Stimulated activated naive CD8-positive, alpha-beta T cell treated with anti-CD3 and anti-CD28 coated beads, Interleukin-15, amount 100 ng/mL, for 72 hours (primary cell): ENCODE measurements at regions not wholly inside any gene's neighbourhood (a gene's known extent, or its start where the extent isn't known, plus 50 kb on each side); places are given as distances from the start of the nearest gene placed in this dataset.
"Not testable (repeated sequence)": the region's sequence is repeated elsewhere in the genome, so short reads cannot be mapped to it uniquely, and the experiment has no call there.

Experiments
- ATAC-seq: fragments of 150-1000 bp; cut with Tn5 transposase; 2 replicates; pipeline ENCODE4 v1.10.0; 2021; ENCODE audit warnings: mild to moderate bottlenecking, moderate library complexity
- DNase-seq, 2 donors: peaks; one replicate each; pipeline ENCODE4 v3.0.0; 2021 to 2022
- H3K27ac Mint-ChIP-seq, 2 donors: one replicate each; pipeline ENCODE4 v1.8.0; 2022; ENCODE audit warnings: mild to moderate bottlenecking in 2 of 2, mixed read lengths in 2 of 2, moderate library complexity in 2 of 2
- H3K27me3 Mint-ChIP-seq: one replicate; pipeline ENCODE4 v1.8.0; 2022; ENCODE audit warnings: mixed read lengths
- H3K4me1 Mint-ChIP-seq: one replicate; pipeline ENCODE4 v1.8.0; 2022; ENCODE audit warnings: mild to moderate bottlenecking, mixed read lengths
- H3K4me3 Mint-ChIP-seq, 2 donors: one replicate each; pipeline ENCODE4 v1.8.0; 2022; ENCODE audit warnings: mild to moderate bottlenecking in 2 of 2, mixed read lengths in 2 of 2, moderate library complexity in 1 of 2
- H3K9me3 Mint-ChIP-seq, 2 donors: one replicate each; pipeline ENCODE4 v1.8.0; 2022; ENCODE audit warnings: mixed read lengths in 2 of 2

DNA sequence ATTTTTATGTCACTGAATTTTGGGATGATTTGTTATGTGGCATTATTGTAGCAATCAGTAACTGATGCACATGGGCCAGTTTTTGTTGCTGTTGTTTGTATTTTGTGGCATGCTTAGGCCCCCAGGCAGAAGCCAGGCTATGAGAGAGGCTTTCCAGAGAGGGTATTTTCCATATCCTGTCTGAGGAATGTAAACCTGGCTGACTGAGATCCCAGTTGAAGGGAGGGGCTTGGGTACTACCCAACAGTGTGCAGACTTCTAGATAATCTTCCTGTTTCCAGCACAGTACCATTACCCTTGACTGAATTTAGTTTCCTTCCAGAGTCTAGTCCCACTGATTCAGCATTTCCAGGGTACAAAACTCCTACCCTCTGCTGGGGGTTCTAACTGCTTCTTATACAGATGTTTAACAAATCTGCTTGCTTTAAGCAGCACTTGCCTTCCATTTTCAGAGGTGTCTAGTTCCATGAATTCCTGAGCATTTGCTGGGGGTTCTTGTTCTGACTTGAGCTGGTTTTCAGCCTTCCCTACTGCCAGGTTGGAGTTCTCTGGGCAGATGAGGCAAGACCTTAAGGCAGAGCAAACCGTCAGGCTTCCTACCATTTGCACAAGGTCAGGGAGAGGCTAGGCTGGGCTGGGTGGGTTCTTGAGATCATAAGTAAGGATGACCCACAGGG lies 104.7 kb upstream of the EGFL6 start:
- Mint-ChIP-seq H3K27ac (no peak overlapping the region), H3K4me1 (no peaks in the 10 kb centered on the region), H3K4me3 (no peak overlapping the region), H3K27me3 (no peaks in the 10 kb centered on the region), H3K9me3 (peaks cover 5 to 6% of the 10 kb centered on the region in 2 donors)
- ATAC-seq (no peak), DNase-seq (no peak)

DNA sequence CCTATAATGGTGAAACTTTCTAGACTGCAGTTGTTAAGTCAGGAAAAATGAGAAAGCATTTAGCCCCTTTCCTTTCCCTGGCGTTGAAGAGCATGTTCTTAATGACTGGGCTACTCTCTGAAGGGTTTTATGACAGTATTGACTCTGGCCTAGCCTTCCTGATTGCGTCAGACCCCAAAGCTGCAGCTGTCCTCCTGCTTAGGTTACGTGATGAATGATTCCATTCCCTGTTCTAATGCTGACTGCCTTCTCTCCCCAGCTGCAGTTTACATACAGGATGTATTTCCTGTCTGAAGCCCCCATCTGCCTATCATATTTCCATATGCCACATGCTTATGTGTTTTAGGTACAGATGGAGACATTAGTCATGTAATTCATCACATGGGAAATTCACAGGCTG lies 105.8 kb upstream of the EGFL6 start:
- ATAC-seq (no peak), DNase-seq (no peak)
- no peaks in the 10 kb centered on the region for H3K27me3 Mint-ChIP-seq
- no peak overlapping the region for H3K27ac Mint-ChIP-seq
- H3K4me1 Mint-ChIP-seq = no peaks in the 10 kb centered on the region
- peaks cover 5 to 6% of the 10 kb centered on the region in 2 donors for H3K9me3 Mint-ChIP-seq
- no peak overlapping the region for H3K4me3 Mint-ChIP-seq

DNA sequence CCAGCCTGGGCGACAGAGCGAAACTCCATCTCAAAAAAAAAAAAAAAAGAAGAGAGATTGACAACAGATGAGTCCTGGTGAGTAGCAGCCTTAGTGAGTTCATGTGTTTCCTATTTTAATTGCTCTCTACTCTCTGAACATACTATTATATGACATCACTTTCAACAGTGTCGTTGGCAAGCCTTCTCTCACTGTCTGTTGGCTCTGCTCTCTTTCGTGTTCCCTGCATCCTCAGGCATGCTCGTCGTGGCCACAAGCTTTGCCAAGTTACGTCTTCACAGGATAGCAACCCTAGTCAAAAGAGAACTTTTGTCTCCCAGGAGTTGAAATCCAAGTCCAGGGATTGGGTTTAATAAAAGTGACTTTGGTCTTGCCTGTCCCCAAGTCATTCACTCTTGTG lies 117.1 kb upstream of the EGFL6 start:
- Mint-ChIP-seq H3K4me1 (no peaks in the 10 kb centered on the region), H3K27me3 (no peaks in the 10 kb centered on the region), H3K9me3 (no peaks in the 10 kb centered on the region), H3K4me3 (no peak overlapping the region), H3K27ac (no peak overlapping the region)
- no peak for DNase-seq
- no peak for ATAC-seq

DNA sequence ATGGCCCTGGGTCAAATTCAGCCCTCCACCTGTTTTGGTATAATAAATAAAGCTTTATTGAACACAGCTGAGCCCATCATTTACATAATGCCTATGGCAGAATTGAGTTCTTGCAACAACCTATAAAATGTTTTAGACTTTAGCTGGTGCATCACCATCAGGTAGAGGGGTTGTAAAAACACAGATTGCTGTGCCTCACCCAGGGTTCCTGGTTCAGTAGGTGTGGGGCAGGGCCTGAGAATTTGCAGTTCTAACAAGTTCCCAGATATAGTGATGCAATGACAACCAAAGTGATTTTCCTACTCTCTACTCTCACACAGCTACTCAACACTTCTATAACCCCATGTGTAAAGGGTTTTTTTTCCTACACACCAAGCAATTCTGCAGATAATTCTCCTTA lies 120.0 kb upstream of the EGFL6 start:
- Mint-ChIP-seq H3K9me3 (no peaks in the 10 kb centered on the region), H3K27ac (no peak overlapping the region), H3K4me1 (no peaks in the 10 kb centered on the region), H3K27me3 (no peaks in the 10 kb centered on the region), H3K4me3 (no peak overlapping the region)
- DNase-seq = no peak
- ATAC-seq = no peak

DNA sequence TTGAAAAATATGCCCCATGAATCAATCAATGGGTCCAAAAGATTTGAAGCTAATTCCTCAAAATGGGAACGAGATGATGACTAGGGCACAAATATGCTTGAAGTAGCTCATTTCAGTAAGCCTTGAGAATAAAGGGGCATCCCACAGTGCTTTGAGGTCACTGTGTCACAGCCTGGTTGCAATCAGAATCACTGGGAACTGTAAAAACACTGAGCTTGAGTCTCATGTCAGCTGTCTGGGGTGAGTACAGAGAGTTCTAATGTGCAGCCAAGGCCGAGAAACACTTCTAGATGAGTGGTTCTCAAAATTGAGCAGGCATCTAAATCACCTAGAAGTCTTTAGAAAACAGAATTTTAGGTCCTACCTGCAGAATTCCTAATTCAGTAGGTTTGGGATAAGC lies 120.5 kb upstream of the EGFL6 start:
- Mint-ChIP-seq H3K27me3 (no peaks in the 10 kb centered on the region), H3K4me3 (no peak overlapping the region), H3K9me3 (no peaks in the 10 kb centered on the region), H3K4me1 (no peaks in the 10 kb centered on the region), H3K27ac (no peak overlapping the region)
- DNase-seq (no peak), ATAC-seq (no peak)

DNA sequence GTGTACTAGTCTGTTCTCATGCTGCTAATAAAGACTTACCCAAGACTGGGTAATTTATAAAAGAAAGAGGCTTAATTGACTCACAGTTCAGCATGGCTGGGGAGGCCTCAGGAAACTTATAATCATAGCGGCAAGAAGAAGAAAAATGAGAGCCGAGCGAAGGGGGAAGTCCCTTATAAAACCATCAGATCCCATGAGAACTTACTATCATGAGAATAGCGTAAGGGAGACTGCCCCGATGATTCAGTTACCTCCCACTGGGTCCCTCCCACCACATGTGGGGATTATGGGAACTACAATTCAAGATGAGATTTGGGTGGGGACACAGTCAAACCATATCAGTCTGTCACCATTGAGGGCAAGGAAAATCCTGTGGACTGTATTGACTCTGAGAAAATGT lies 121.8 kb upstream of the ATXN3L start:
- H3K4me3 Mint-ChIP-seq, H3K27me3 Mint-ChIP-seq, ATAC-seq, H3K27ac Mint-ChIP-seq, DNase-seq, H3K4me1 Mint-ChIP-seq, H3K9me3 Mint-ChIP-seq: not testable (repeated sequence)

DNA sequence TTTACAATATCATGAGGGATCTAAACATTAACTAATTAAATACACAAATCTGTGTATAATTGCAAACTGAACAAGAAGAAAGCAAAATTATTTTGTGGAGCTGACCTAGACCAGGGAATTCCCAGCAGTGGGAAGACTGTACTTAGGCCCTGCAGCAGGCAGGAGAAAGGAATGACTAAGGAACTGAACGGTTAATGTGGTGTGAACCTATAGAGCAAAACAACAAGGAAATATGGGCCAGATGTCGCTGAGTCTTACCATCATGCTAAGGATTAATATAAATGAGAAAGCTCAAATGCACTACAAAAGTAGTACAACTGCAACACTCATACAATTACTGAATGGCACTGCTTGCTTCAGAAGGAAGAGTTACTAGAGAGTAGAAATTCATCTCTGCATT lies 120.3 kb upstream of the ATXN3L start:
- Mint-ChIP-seq H3K9me3 (no peaks in the 10 kb centered on the region), H3K4me3 (no peak overlapping the region), H3K27ac (no peak overlapping the region), H3K27me3 (no peaks in the 10 kb centered on the region), H3K4me1 (no peaks in the 10 kb centered on the region)
- DNase-seq (no peak), ATAC-seq (no peak)

DNA sequence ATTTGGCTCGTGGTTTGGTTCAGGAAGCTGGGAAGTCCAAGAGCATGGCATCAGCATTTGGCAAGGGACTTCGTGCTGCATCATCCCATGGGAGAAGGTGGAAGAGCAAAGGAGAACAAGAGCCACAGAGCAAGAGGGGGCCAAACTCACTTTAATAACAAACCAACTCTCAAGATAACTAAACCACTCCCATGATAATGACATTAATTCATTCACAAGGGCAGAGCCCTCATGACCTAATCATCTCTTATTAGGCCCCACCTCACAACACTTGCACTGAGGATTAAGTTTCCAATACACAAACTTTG lies 113.4 kb upstream of the ATXN3L start:
- Mint-ChIP-seq H3K27me3 (no peaks in the 10 kb centered on the region), H3K9me3 (no peaks in the 10 kb centered on the region), H3K27ac (no peak overlapping the region), H3K4me1 (peaks cover 10% of the 10 kb centered on the region), H3K4me3 (no peak overlapping the region)
- DNase-seq = no peak
- ATAC-seq = no peak

DNA sequence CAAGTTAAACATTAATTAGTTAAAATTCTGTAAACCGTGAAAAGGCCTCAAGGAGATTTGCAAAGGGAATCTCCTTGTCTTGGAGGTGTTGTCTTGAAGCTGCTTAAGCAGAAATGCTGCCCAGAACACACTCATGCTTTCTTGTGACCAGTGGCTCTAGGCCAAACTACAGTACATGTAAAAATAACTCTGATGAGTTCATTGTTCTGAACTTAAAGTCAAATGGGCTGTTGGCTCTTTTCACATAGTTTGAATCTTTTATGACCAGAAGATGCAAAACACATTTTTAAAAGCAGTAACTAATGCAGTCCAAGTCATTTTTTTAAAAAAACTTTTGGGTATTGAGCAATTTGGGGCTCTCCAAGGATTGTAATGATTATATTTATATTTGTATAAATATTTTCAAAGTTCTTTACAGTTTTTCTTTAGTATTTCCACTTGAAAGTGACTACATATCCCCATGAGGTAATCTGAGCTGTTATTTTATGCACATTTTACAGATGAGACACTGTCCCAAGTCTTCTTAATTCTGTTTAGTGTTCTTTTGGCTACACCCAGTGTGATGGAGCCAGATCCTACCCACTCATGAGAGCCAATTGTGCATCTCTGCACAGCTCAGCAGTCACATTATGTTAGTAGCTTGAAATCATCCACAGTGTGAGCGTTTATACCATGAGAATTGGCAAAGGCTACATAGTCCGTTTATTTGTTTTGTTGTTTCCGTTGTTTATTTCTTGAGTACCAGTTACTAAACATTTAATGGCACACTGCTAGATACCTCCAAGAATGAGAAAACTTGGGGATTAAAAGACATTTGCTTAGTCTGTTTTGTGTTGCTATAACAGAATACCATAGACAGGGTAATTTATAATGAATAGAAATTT lies 112.8 kb upstream of the ATXN3L start:
- peaks cover 16% of the 10 kb centered on the region for H3K4me1 Mint-ChIP-seq
- DNase-seq (no peak), ATAC-seq (no peak)
- H3K27me3 Mint-ChIP-seq = no peaks in the 10 kb centered on the region
- H3K9me3 Mint-ChIP-seq = no peaks in the 10 kb centered on the region
- H3K4me3 Mint-ChIP-seq = no peak overlapping the region
- H3K27ac Mint-ChIP-seq = no peak overlapping the region

DNA sequence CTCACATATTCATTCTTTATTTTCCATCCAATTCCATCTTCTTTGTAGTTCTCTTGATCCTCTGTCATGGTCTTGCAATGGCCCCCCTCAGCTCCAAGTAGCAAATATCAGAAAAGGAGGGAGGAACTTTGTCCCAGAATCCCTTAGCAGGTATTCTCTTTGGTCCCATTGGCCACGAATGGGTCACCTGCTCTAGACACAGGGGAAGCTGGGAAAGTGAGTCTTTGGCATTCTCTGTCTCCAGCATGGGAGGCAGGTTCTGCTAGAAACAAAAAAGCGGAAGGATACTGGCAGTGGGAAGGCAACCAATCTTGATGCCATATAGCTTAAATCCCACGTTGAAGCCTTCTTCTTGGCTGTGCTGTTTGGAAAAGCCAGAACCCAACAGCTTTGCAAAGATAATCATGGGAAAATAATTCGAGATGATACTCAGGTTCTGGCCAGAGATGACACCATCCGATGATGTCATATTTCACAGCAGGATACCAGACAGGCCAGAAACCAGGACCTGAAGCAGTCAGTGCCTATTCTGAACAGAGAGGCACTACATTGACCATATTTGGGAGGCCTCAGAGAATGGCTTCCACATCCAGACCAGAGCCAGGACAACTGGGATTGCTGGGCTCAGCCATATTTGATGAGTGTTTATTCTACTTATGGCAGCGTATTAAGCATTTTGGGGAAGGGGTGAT lies 110.4 kb upstream of the ATXN3L start:
- Mint-ChIP-seq H3K4me1 (peaks cover 18% of the 10 kb centered on the region), H3K9me3 (no peaks in the 10 kb centered on the region), H3K27me3 (no peaks in the 10 kb centered on the region), H3K27ac (no peak overlapping the region), H3K4me3 (no peak overlapping the region)
- no peak for ATAC-seq
- no peak for DNase-seq

DNA sequence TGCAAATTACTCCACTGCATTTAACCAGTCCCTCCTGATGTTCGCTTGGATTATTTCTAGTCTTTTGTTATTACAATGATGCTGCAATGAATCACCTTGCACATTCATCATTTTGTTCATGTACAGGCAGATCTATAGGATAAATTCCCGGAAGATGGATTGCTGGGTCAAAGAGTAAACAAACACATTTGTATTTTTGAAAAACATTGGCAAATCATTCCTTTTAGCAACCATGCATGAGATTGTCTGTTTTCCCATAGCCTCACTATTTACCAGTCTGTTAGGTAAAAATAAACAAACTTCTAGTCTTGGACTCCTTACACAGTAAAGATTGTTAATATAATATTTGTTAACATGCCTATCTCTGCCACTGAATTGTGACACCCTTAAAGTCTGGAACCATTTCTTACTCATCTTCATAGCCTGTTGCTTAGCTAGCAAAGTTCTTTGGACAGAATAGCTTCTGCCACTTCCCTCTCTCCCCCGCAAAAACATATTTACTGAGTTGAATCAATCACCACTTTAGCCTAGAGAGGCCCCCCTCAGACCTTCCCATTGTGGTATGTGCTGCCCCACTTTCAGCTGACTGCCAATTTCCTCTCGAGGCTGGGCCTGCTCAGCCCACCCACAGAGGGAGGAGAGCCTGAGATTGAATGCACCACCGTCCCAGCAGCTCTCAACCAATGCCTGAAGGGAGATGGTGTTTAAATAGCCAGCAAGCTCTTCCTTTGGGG lies 108.4 kb upstream of the ATXN3L start:
- Mint-ChIP-seq H3K4me1 (peaks cover 18% of the 10 kb centered on the region), H3K9me3 (no peaks in the 10 kb centered on the region), H3K4me3 (peak overlapping the region in 1 of 2 donors; percentile 22), H3K27me3 (no peaks in the 10 kb centered on the region), H3K27ac (no peak overlapping the region)
- peak; percentile 3 to 33 for DNase-seq
- peak; percentile 92 for ATAC-seq

DNA sequence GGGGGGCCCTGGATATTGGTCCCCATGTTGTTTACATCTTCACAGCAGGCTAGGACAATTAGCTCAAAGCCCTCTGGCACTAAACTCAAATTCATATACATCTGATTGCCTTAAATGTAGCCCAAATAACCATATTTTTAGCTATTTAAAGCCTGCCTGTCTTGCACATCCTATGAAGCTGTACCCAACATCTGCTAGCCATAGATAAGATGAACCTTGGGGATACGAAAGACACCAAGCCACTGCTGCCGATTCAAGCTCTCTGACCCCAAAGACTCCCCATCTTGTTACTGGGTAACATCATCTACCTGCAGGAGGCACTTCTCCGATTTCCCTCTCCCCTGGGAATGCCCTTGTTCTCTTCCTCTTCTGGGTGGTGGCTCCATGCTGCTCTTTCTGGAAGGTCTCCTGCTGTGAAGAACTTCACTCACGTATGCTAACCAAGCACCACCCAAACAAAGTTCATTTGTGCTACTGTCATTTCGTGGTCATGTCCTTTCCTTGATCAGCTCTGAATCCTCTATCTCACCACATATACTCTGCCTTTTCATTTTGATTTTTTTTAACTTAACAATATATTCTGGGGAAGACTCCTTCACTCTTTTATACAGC lies 107.7 kb upstream of the ATXN3L start:
- H3K4me3 Mint-ChIP-seq = no peak overlapping the region
- no peak overlapping the region for H3K27ac Mint-ChIP-seq
- peaks cover 18% of the 10 kb centered on the region for H3K4me1 Mint-ChIP-seq
- H3K9me3 Mint-ChIP-seq = no peaks in the 10 kb centered on the region
- DNase-seq = no peak
- no peak for ATAC-seq
- no peaks in the 10 kb centered on the region for H3K27me3 Mint-ChIP-seq

DNA sequence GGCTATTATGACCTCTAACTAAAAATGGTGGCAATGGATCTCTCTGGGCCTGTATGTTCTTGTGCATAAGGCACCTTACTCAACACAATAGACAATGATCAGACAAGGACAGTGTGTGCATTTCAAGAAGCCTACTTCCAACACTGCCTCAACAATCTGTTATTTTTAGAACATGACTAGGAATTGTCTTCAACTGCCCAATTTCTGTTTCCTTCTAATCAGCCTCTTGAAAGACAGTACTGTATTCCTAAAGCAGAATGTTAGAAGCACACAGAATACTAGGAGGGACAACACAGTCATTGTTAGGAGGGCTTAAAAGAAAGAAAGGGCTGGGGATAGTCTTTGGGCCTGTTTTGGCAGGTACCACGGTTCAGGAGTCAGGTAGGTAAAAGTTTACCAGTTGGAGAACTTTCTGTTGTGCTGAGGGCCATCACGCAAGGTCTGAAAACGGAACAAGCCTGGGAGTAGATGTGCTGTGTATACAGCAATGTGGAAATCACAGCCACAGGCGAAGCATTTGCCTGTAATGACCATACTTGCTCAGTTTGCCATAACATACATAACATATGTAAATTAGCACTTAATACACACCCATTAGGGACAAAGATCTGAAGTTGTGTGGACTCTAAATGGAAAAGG lies 100.8 kb upstream of the ATXN3L start:
- DNase-seq (no peak), ATAC-seq (no peak)
- H3K27ac Mint-ChIP-seq = no peak overlapping the region
- peaks cover 0 to 4% of the 10 kb centered on the region in 2 donors for H3K9me3 Mint-ChIP-seq
- H3K27me3 Mint-ChIP-seq = no peaks in the 10 kb centered on the region
- no peak overlapping the region for H3K4me3 Mint-ChIP-seq
- H3K4me1 Mint-ChIP-seq = peaks cover 4% of the 10 kb centered on the region

DNA sequence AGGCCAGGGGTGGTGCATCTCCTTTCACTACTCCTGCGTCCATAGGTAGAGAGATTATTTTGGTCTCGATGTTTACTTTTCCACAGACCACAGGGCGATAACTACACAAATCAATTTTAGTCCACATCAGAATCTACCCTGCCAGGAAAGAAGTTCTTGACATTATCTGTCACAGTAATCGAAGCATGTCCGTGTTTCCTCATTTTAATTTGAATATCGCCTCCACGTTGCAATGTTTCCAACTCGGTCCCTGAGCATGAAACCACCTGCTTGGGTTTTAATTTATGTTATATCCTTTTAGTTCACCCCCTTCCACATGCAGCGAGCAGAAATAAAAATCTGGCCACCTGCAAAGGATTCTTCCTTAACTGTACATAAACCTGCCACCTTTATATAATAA lies 100.1 kb upstream of the ATXN3L start:
- Mint-ChIP-seq H3K27me3 (no peaks in the 10 kb centered on the region), H3K4me3 (no peak overlapping the region), H3K9me3 (peaks cover 0 to 4% of the 10 kb centered on the region in 2 donors), H3K27ac (no peak overlapping the region), H3K4me1 (peaks cover 4% of the 10 kb centered on the region)
- ATAC-seq = no peak
- DNase-seq = no peak

DNA sequence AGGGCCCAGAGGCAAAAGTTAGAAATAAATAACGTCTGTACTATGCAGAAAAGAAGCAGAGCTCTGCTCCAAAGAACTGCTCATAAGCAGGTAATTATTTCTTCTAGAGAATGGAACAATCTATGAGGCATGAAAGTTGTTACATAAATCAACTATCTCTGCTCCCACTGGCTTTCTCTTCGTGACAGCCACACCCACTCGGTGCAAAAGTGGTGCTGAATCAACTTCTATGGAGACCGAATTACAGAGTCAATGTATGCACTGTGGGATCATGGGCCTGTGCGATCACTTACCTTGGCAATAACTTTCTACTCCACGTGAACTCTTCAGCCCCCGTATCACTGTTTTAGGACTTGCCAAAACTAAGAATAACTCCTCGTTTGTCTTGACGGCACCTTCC lies 99.4 kb upstream of the ATXN3L start:
- no peaks in the 10 kb centered on the region for H3K27me3 Mint-ChIP-seq
- peaks cover 0 to 4% of the 10 kb centered on the region in 2 donors for H3K9me3 Mint-ChIP-seq
- ATAC-seq = no peak
- no peak overlapping the region for H3K4me3 Mint-ChIP-seq
- H3K4me1 Mint-ChIP-seq = peaks cover 4% of the 10 kb centered on the region
- no peak overlapping the region for H3K27ac Mint-ChIP-seq
- no peak for DNase-seq
